NCI-H2171 (cell line): ENCODE measurements at regions not wholly inside any gene's neighbourhood (a gene's known extent, or its start where the extent isn't known, plus 50 kb on each side); places are given as distances from the start of the nearest gene placed in this dataset.
"Not testable (repeated sequence)": the region's sequence is repeated elsewhere in the genome, so short reads cannot be mapped to it uniquely, and the experiment has no call there.

Experiments
- DNase-seq: peaks from one replicate; lab custom pipeline; 2025; lab: John Stamatoyannopoulos, UW

GRCh38 chr2:61675204-61675603 is 137.0 kb upstream of the XPO1 start:
- DNase-seq = no peak

GRCh38 chr2:61671561-61672315 is 133.6 kb upstream of the XPO1 start:
- DNase-seq = no peak

GRCh38 chr2:61670591-61671501 is 132.7 kb upstream of the XPO1 start:
- no peak for DNase-seq

GRCh38 chr2:61664190-61664589 is 126.0 kb upstream of the XPO1 start:
- no peak for DNase-seq

GRCh38 chr2:61662990-61663389 is 124.8 kb upstream of the XPO1 start:
- no peak for DNase-seq

GRCh38 chr2:61660511-61661388 is 122.6 kb upstream of the XPO1 start:
- DNase-seq = no peak

GRCh38 chr2:61658841-61659780 is 121.0 kb upstream of the XPO1 start:
- no peak for DNase-seq

- DNase-seq = not testable (repeated sequence)
Observed at GRCh38 chr2:61649946-61650345, 111.8 kb upstream of the XPO1 start.

GRCh38 chr2:61649021-61649420 is 110.9 kb upstream of the XPO1 start:
- no peak for DNase-seq

GRCh38 chr2:61647044-61647443 is 108.9 kb upstream of the XPO1 start:
- DNase-seq = no peak

- DNase-seq = no peak
Observed at GRCh38 chr2:61645911-61646310, 107.8 kb upstream of the XPO1 start.

- not testable (repeated sequence) for DNase-seq
Observed at GRCh38 chr2:61643153-61643552, 105.0 kb upstream of the XPO1 start.

- DNase-seq = no peak
Observed at GRCh38 chr2:61640406-61640805, 102.2 kb upstream of the XPO1 start.

GRCh38 chr2:61639721-61640120 is 101.6 kb upstream of the XPO1 start:
- DNase-seq = no peak

- DNase-seq = no peak
Observed at GRCh38 chr2:61636686-61637085, 98.5 kb upstream of the XPO1 start.

GRCh38 chr2:61634512-61634911 is 96.4 kb upstream of the XPO1 start:
- no peak for DNase-seq

- DNase-seq = no peak
Observed at GRCh38 chr2:61633250-61633649, 95.1 kb upstream of the XPO1 start.

- no peak for DNase-seq
Observed at GRCh38 chr2:61632276-61633169, 94.4 kb upstream of the XPO1 start.

GRCh38 chr2:61631321-61631720 is 93.2 kb upstream of the XPO1 start:
- DNase-seq = no peak

GRCh38 chr2:61626827-61627226 is 88.7 kb upstream of the XPO1 start:
- DNase-seq = no peak
